PC-9 (cell line): ENCODE measurements at regions not wholly inside any gene's neighbourhood (a gene's known extent, or its start where the extent isn't known, plus 50 kb on each side); places are given as distances from the start of the nearest gene placed in this dataset.

Experiments
- BruUV-seq: library from RNA; stranded (reverse); fragments of 400-500 nt; replicated peaks from 2 replicates; lab custom pipeline; 2021; lab: Mats Ljungman, UMichigan
- CTCF ChIA-PET: fragments of 300-600 bp; sonication (Branson Sonifier 250); formaldehyde crosslinking; loops from one replicate; lab custom pipeline; 2022; ENCODE audit warnings: antibody characterized with exemption; lab: Charles Lee
- POLR2A ChIA-PET: fragments of 300-600 bp; sonication (Branson Sonifier 250); formaldehyde crosslinking; loops from one replicate; lab custom pipeline; 2022; ENCODE audit warnings: antibody characterized with exemption; ENCODE audit not compliant: unreplicated experiment; lab: Charles Lee
- DNase-seq, 2 experiments: peaks; one replicate each; pipeline versions ENCODE4 v3.0.0 to v3.0.0-alpha.2; 2015 to 2022; ENCODE audit warnings: mixed read lengths in 1 of 2
- H2AFZ ChIP-seq: fragments of 200-600 bp; sonication (generic); 2 replicates; pipeline ENCODE4 v1.8.1; 2017; ENCODE audit warnings: antibody characterized with exemption
- H3F3A ChIP-seq: fragments of 200-600 bp; sonication (generic); 2 replicates; pipeline ENCODE4 v1.8.1; 2017; ENCODE audit warnings: antibody characterized with exemption, mild to moderate bottlenecking, low read depth; ENCODE audit not compliant: insufficient read depth
- H3K27ac ChIP-seq: fragments of 200-600 bp; sonication (generic); 2 replicates; pipeline ENCODE4 v1.6.1; 2016; ENCODE audit warnings: mixed run types
- H3K27me3 ChIP-seq: fragments of 200-600 bp; sonication (generic); 2 replicates; pipeline ENCODE4 v1.6.1; 2016; ENCODE audit warnings: low read depth, mixed run types; ENCODE audit not compliant: insufficient read depth
- H3K36me3 ChIP-seq: fragments of 200-600 bp; sonication (generic); 2 replicates; pipeline ENCODE4 v1.6.1; 2016; ENCODE audit warnings: low read depth, mixed run types
- H3K4me1 ChIP-seq: fragments of 200-600 bp; sonication (generic); replicated peaks from 2 replicates; pipeline ENCODE4 v1.6.1; 2016; ENCODE audit warnings: mixed run types; ENCODE audit not compliant: insufficient read depth
- H3K4me2 ChIP-seq: fragments of 200-600 bp; sonication (generic); 2 replicates; pipeline ENCODE4 v1.6.1; 2017; ENCODE audit warnings: mixed run types
- H3K4me3 ChIP-seq: fragments of 200-600 bp; sonication (generic); 2 replicates; pipeline ENCODE4 v1.6.1; 2016; ENCODE audit warnings: mixed run types
- H3K79me2 ChIP-seq: fragments of 200-600 bp; sonication (generic); 2 replicates; pipeline ENCODE4 v1.6.1; 2017; ENCODE audit warnings: low read depth, mixed run types
- H3K9me2 ChIP-seq: fragments of 200-600 bp; sonication (generic); 2 replicates; pipeline ENCODE4 v1.8.1; 2017; ENCODE audit warnings: mild to moderate bottlenecking; ENCODE audit not compliant: insufficient read depth
- H3K9me3 ChIP-seq: fragments of 200-600 bp; sonication (generic); 2 replicates; pipeline ENCODE4 v1.8.1; 2016; ENCODE audit warnings: low read depth; ENCODE audit not compliant: insufficient read depth
- H4K20me1 ChIP-seq: fragments of 200-600 bp; sonication (generic); 2 replicates; pipeline ENCODE4 v1.8.1; 2017; ENCODE audit not compliant: insufficient read depth
- CTCF ChIP-seq: fragments of 200-600 bp; sonication (generic); conservative IDR thresholded peaks from 2 replicates; pipeline ENCODE4 v1.6.1; 2017; ENCODE audit warnings: mixed run types, antibody characterized with exemption, mild to moderate bottlenecking, moderate library complexity
- EZH2 ChIP-seq: fragments of 200-600 bp; sonication (generic); IDR thresholded peaks from 2 replicates; pipeline ENCODE4 v1.8.0; 2017; ENCODE audit warnings: antibody characterized with exemption, low read depth
- intact Hi-C: fragments of 100-400 bp; cut with micrococcal nuclease; formaldehyde crosslinking; loops from one replicate; pipeline ENCODE4 v1.10.0; 2022; ENCODE audit not compliant: unreplicated experiment

- H3K27ac ChIP-seq = no peak overlapping the region
- no peaks in the 10 kb centered on the region for H3K9me2 ChIP-seq
- no peaks in the 10 kb centered on the region for H3K4me1 ChIP-seq
- no peak overlapping the region for H3K4me3 ChIP-seq
- no peaks in the 10 kb centered on the region for H3K79me2 ChIP-seq
- H2AFZ ChIP-seq = no peak overlapping the region
- H3F3A ChIP-seq = no peaks in the 10 kb centered on the region
- ChIA-PET CTCF (no interaction called here), POLR2A (no interaction called here)
- H4K20me1 ChIP-seq = no peaks in the 10 kb centered on the region
- H3K27me3 ChIP-seq = peaks cover 11% of the 10 kb centered on the region
- no peaks in the 10 kb centered on the region for H3K36me3 ChIP-seq
- DNase-seq = no peak
- intact Hi-C loops = no loop called here
- TF ChIP-seq EZH2 (no peak), CTCF (no peak)
- no peaks in the 10 kb centered on the region for H3K9me3 ChIP-seq
- no TSS peak for BruUV-seq
- no peak overlapping the region for H3K4me2 ChIP-seq
Measured at GRCh38 chr5:147981074-147981473, 74.7 kb upstream of the C5orf46 start.

- no peaks in the 10 kb centered on the region for H3K4me1 ChIP-seq
- H3K9me2 ChIP-seq = no peaks in the 10 kb centered on the region
- ChIA-PET POLR2A (no interaction called here), CTCF (no interaction called here)
- H3K9me3 ChIP-seq = no peaks in the 10 kb centered on the region
- H3K4me2 ChIP-seq = no peak overlapping the region
- no peak overlapping the region for H2AFZ ChIP-seq
- H3K27ac ChIP-seq = no peak overlapping the region
- no peak for DNase-seq
- no peak overlapping the region for H3K4me3 ChIP-seq
- no peaks in the 10 kb centered on the region for H3F3A ChIP-seq
- TF ChIP-seq EZH2 (no peak), CTCF (no peak)
- H4K20me1 ChIP-seq = no peaks in the 10 kb centered on the region
- no peaks in the 10 kb centered on the region for H3K79me2 ChIP-seq
- H3K36me3 ChIP-seq = no peaks in the 10 kb centered on the region
- BruUV-seq = no TSS peak
- intact Hi-C loops = no loop called here
- 0 out of 2 replicates have a peak, but pooled peaks cover under 1% of the 10 kb centered on the region for H3K27me3 ChIP-seq
Measured at GRCh38 chr5:147979761-147980160, 73.4 kb upstream of the C5orf46 start.

GRCh38 chr5:147972076-147972840 lies 65.9 kb upstream of the C5orf46 start:
- H3K9me3 ChIP-seq = no peaks in the 10 kb centered on the region
- no peak overlapping the region for H3K27ac ChIP-seq
- no peak overlapping the region for H3K4me2 ChIP-seq
- no peak for DNase-seq
- H3F3A ChIP-seq = no peaks in the 10 kb centered on the region
- H3K9me2 ChIP-seq = no peaks in the 10 kb centered on the region
- no peak overlapping the region for H2AFZ ChIP-seq
- H3K27me3 ChIP-seq = no peaks in the 10 kb centered on the region
- no peaks in the 10 kb centered on the region for H3K79me2 ChIP-seq
- H4K20me1 ChIP-seq = no peaks in the 10 kb centered on the region
- H3K4me3 ChIP-seq = no peak overlapping the region
- no TSS peak for BruUV-seq
- H3K4me1 ChIP-seq = no peaks in the 10 kb centered on the region
- ChIA-PET CTCF (no interaction called here), POLR2A (no interaction called here)
- no peak for TF ChIP-seq EZH2
- TF ChIP-seq CTCF = no peak
- intact Hi-C loops = no loop called here
- no peaks in the 10 kb centered on the region for H3K36me3 ChIP-seq
